ENCODE measurements at regions not wholly inside any gene's neighbourhood (a gene's known extent, or its start where the extent isn't known, plus 50 kb on each side); places are given as distances from the start of the nearest gene placed in this dataset.
"Not testable (repeated sequence)": the region's sequence is repeated elsewhere in the genome, so short reads cannot be mapped to it uniquely, and the experiment has no call there.

DNA sequence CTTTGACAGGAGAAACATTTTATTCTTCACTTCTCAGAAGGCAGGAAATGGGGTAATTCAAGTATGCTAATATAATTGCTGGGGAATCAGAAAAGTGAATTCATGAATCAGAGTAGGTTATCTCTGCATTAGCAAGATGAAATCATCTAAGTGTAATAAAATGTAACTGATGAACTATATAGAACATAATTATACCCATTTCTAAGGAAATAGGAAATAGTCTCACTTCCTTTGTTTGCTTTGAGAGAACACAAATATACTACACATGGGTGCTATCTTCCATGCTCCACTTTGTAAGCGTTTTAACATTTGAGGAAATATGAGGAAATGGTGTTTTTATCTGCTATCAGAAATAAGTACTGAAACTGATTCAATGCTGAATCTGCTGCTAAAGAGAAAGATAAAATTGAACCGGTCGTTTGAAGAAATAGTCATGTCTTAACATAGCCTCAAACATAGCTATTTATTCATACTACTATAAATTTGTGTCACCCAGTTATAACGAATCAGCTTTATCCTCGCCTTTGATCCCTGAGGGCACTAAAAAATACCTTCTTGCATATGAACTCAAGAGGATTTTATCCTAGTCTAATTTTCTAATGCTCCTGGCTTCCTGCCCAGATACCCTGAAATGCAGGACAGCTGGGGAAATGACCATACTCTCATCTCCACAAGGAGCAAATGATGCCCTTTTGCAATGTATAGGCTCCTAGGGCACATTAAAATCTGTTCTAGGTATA lies 696.0 kb downstream of the C12orf50 start:
- no peak for DNase-seq (ENCODE audit: low read depth)
- H3K4me3 ChIP-seq (ENCODE audit: low read depth, low read length), result no peak overlapping the region
- TF ChIP-seq, protein P1, sequence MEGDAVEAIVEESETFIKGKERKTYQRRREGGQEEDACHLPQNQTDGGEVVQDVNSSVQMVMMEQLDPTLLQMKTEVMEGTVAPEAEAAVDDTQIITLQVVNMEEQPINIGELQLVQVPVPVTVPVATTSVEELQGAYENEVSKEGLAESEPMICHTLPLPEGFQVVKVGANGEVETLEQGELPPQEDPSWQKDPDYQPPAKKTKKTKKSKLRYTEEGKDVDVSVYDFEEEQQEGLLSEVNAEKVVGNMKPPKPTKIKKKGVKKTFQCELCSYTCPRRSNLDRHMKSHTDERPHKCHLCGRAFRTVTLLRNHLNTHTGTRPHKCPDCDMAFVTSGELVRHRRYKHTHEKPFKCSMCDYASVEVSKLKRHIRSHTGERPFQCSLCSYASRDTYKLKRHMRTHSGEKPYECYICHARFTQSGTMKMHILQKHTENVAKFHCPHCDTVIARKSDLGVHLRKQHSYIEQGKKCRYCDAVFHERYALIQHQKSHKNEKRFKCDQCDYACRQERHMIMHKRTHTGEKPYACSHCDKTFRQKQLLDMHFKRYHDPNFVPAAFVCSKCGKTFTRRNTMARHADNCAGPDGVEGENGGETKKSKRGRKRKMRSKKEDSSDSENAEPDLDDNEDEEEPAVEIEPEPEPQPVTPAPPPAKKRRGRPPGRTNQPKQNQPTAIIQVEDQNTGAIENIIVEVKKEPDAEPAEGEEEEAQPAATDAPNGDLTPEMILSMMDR (IDR thresholded peaks at IDR 0.05; ENCODE audit: insufficient read depth, low read depth, low read length, missing control alignments), result no peak

DNA sequence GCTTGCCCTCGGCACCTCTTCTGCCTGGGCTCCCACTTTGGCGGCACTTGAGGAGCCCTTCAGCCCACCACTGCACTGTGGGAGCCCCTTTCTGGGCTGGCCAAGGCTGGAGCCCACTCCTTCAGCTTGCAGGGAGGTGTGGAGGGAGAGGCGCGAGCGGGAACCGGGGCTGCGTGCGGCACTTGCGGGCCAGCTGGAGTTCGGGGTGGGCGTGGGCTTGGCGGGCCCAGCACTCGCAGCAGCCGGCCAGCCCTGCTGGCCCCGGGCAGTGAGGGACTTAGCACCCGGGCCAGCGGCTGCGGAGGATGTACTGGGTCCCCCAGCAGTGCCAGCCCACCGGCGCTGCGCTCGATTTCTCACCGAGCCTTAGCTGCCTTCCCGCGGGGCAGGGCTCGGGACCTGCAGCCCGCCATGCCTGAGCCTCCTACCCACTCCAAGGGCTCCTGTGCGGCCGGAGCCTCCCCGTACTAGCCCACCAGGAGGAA lies 699.1 kb downstream of the C12orf50 start:
- DNase-seq (ENCODE audit: low read depth); H3K4me3 ChIP-seq (ENCODE audit: low read depth, low read length): not testable (repeated sequence)

DNA sequence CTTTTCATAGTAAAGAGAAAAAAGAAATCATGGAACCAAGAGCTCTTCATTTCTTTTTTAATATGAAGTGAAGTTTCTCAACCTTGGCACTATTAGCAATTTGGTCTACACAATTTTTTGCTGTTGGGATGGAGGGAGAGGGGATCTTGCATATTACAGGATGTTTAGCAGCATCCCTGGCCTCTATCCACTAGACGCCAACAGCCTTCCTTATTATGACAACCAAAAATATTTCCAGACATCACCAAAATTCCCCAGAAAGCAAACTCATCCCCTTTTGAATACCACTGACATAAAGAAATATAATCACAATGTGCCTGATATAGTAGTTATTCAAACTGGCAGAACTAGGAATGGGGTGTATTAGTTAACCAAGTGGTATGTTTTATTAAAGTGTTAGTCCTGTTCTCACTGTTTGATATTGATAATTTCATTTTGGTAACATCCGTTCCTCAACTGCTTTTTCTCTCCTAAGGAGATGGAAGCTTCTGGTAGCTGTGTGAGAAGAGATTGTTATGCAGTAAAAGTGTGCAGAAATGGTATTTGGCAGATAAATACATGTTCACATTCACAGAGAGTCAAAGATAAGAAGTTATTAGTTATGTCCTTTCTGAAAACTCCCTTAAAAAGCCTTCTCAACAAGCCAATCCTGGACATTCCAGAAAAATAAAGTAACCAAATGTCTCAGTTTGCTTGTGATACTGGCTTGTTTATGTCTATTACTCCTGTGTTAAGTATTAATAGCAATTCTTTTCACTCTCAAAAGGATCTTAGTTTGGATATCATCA lies 699.9 kb downstream of the C12orf50 start:
- TF ChIP-seq, protein P1 (IDR thresholded peaks at IDR 0.05; ENCODE audit: insufficient read depth, low read depth, low read length, missing control alignments), result no peak
- DNase-seq (ENCODE audit: low read depth), result no peak
- no peak overlapping the region for H3K4me3 ChIP-seq (ENCODE audit: low read depth, low read length)

DNA sequence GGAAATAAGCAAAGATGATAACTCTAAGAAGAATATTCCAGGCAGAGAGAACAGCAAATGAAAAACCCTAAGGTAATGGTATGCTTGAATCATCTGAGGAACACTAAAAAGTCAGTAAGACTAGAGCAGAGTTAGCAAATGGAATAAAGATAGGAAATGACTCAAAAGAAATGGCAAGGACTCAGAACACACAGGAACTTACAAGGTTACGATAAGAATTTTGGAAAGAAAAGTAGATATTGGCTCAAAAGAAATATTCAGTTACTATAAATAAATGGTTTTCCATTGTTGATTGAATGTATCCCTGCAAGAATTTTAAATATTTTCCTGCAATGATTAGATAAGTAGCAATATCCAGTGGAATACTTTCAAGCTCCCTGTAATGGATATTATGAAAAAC lies 705.8 kb downstream of the C12orf50 start:
- no peak for DNase-seq (ENCODE audit: low read depth)
- TF ChIP-seq, protein P1 (IDR thresholded peaks at IDR 0.05; ENCODE audit: insufficient read depth, low read depth, low read length, missing control alignments), result no peak
- H3K4me3 ChIP-seq (ENCODE audit: low read depth, low read length), result no peak overlapping the region

DNA sequence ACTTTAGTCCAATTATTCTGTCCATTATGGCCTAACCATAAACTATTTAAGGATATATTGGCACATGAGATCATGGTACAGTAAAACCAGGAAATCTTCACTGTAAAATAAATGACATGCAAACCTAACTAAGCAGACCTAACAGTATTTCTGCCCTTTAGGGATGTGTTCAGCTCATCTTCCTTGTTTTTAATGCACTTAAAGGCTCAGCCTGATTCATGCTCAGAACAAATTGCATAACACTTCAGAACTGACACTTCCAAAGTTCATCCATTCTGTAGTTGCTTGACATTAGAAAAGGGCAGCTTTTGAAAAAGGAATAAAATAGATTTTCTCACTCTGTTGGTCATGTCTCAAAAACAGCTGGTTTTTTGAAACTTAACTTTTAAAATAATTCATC lies 708.5 kb downstream of the C12orf50 start:
- DNase-seq (ENCODE audit: low read depth), result no peak
- TF ChIP-seq, protein P1 (IDR thresholded peaks at IDR 0.05; ENCODE audit: insufficient read depth, low read depth, low read length, missing control alignments), result no peak
- H3K4me3 ChIP-seq (ENCODE audit: low read depth, low read length), result no peak overlapping the region

DNA sequence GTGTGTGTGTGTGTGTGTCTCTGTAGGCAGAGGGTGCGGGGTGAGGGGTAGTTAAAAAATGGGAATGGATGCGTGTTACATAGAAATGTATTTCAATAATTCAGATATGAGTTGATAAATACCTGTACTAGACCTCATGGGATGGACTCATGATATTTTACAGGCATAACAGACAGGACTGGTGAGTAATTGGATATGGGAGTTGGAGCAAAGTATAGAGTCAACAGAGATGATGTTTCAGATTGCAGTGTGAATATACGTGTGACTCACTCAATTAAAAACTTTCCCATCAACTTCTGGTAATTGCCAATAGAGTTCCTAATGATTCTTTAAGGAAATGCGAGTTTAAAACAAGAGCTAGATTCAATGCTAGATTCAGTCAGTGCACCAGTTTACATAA lies 711.9 kb downstream of the C12orf50 start:
- no peak for DNase-seq (ENCODE audit: low read depth)
- H3K4me3 ChIP-seq (ENCODE audit: low read depth, low read length), result no peak overlapping the region
- TF ChIP-seq, protein P1 (IDR thresholded peaks at IDR 0.05; ENCODE audit: insufficient read depth, low read depth, low read length, missing control alignments), result no peak

DNA sequence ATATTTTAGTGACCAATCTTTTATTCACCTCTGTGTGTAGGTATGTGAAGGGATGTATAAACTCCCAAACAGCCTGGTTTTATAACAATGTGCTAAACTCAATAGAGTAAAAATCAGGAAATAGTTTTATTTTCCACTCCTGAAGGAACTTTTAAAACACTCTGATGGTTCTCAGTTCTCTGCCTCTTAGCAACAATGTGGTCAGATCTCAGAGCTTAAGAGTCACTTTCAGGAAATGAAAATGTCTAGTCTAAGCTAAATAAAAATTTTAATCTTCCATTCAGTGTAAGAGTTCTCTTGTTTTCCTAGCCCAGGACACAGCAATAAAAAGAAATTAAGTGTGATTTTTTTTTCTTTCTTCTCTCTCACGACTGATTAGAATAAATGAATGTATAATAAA lies 718.0 kb downstream of the C12orf50 start:
- no peak overlapping the region for H3K4me3 ChIP-seq (ENCODE audit: low read depth, low read length)
- TF ChIP-seq, protein P1 (IDR thresholded peaks at IDR 0.05; ENCODE audit: insufficient read depth, low read depth, low read length, missing control alignments), result no peak
- DNase-seq (ENCODE audit: low read depth), result no peak

All from GM12865 (cell line).